Activated CD8-positive, alpha-beta T cell treated with anti-CD3 and anti-CD28 coated beads, Interleukin-2, amount 10 ng/mL, durations not matched to agents 7 days and 5 days (primary cell): ENCODE measurements at regions not wholly inside any gene's neighbourhood (a gene's known extent, or its start where the extent isn't known, plus 50 kb on each side); places are given as distances from the start of the nearest gene placed in this dataset.
"Not testable (repeated sequence)": the region's sequence is repeated elsewhere in the genome, so short reads cannot be mapped to it uniquely, and the experiment has no call there.

Experiments used
- ATAC-seq: fragments of 150-1000 bp; cut with Tn5 transposase; one replicate; pipeline ENCODE4 v1.10.0; 2021; ENCODE audit warnings: moderate library complexity
- CTCF ChIA-PET: fragments of 350-600 bp; sonication (Branson Sonifier 250); formaldehyde crosslinking; loops from one replicate; lab custom pipeline; 2021; ENCODE audit warnings: antibody characterized with exemption; lab: Charles Lee
- POLR2A ChIA-PET: fragments of 350-600 bp; sonication (Branson Sonifier 250); formaldehyde crosslinking; loops from one replicate; lab custom pipeline; 2021; ENCODE audit warnings: antibody characterized with exemption; lab: Charles Lee
- DNase-seq: peaks from one replicate; pipeline ENCODE4 v3.0.0-alpha.2; 2020
- H3K27ac Mint-ChIP-seq: one replicate; pipeline ENCODE4 v1.8.0; 2021; ENCODE audit warnings: mild to moderate bottlenecking, mixed read lengths
- H3K27me3 Mint-ChIP-seq: one replicate; pipeline ENCODE4 v1.8.0; 2021; ENCODE audit warnings: low read depth, mixed read lengths
- H3K36me3 Mint-ChIP-seq: one replicate; pipeline ENCODE4 v1.8.0; 2021; ENCODE audit warnings: low read depth, mixed read lengths
- H3K4me1 Mint-ChIP-seq: one replicate; pipeline ENCODE4 v1.8.0; 2021; ENCODE audit warnings: low read depth, mixed read lengths
- H3K4me3 Mint-ChIP-seq: one replicate; pipeline ENCODE4 v1.8.0; 2021; ENCODE audit warnings: mild to moderate bottlenecking, mixed read lengths
- H3K9me3 Mint-ChIP-seq: one replicate; pipeline ENCODE4 v1.8.0; 2022; ENCODE audit warnings: mixed read lengths; ENCODE audit not compliant: insufficient read depth

- H3K4me1 Mint-ChIP-seq: no peaks in the 10 kb centered on the region
- CTCF ChIA-PET: no interaction called here
Observed at GRCh38 chr4:147284256-147284835, 196.6 kb upstream of the EDNRA start.

GRCh38 chr4:147284935-147285334 lies 196.0 kb upstream of the EDNRA start:
- ATAC-seq (no peak), DNase-seq (no peak)
- Mint-ChIP-seq H3K9me3 (no peaks in the 10 kb centered on the region), H3K27me3 (peaks cover 2% of the 10 kb centered on the region), H3K27ac (no peak overlapping the region), H3K4me1 (no peaks in the 10 kb centered on the region), H3K4me3 (no peak overlapping the region), H3K36me3 (no peaks in the 10 kb centered on the region)
- ChIA-PET CTCF (no interaction called here), POLR2A (no interaction called here)

More at GRCh38 chr4:147284256-147284835, 196.6 kb upstream of the EDNRA start:
- H3K36me3 Mint-ChIP-seq: no peaks in the 10 kb centered on the region
- ATAC-seq (no peak), DNase-seq (no peak)
- POLR2A ChIA-PET: no interaction called here
- H3K27ac Mint-ChIP-seq: no peak overlapping the region
- no peak overlapping the region for H3K4me3 Mint-ChIP-seq
- H3K9me3 Mint-ChIP-seq: no peaks in the 10 kb centered on the region
- H3K27me3 Mint-ChIP-seq: peaks cover 2% of the 10 kb centered on the region

- no peak overlapping the region for H3K4me3 Mint-ChIP-seq
- H3K27ac Mint-ChIP-seq: no peak overlapping the region
- no peaks in the 10 kb centered on the region for H3K4me1 Mint-ChIP-seq
- DNase-seq (no peak), ATAC-seq (no peak)
- no peaks in the 10 kb centered on the region for H3K36me3 Mint-ChIP-seq
- ChIA-PET POLR2A (no interaction called here), CTCF (no interaction called here)
- no peaks in the 10 kb centered on the region for H3K9me3 Mint-ChIP-seq
- peaks cover 2% of the 10 kb centered on the region for H3K27me3 Mint-ChIP-seq
Observed at GRCh38 chr4:147285751-147286150, 195.1 kb upstream of the EDNRA start.

GRCh38 chr4:147286846-147287587 lies 193.9 kb upstream of the EDNRA start:
- no peaks in the 10 kb centered on the region for H3K36me3 Mint-ChIP-seq
- H3K27me3 Mint-ChIP-seq: no peaks in the 10 kb centered on the region
- DNase-seq (no peak), ATAC-seq (no peak)
- H3K4me3 Mint-ChIP-seq: no peak overlapping the region
- no peak overlapping the region for H3K27ac Mint-ChIP-seq
- POLR2A ChIA-PET: no interaction called here
- H3K4me1 Mint-ChIP-seq: no peaks in the 10 kb centered on the region
- no peaks in the 10 kb centered on the region for H3K9me3 Mint-ChIP-seq
- CTCF ChIA-PET: no interaction called here

GRCh38 chr4:147287588-147287890 lies 193.4 kb upstream of the EDNRA start:
- H3K27ac Mint-ChIP-seq: no peak overlapping the region
- no peaks in the 10 kb centered on the region for H3K4me1 Mint-ChIP-seq
- no peak for DNase-seq
- H3K27me3 Mint-ChIP-seq: no peaks in the 10 kb centered on the region
- POLR2A ChIA-PET: no interaction called here
- CTCF ChIA-PET: no interaction called here
- H3K9me3 Mint-ChIP-seq: no peaks in the 10 kb centered on the region
- no peak for ATAC-seq
- no peak overlapping the region for H3K4me3 Mint-ChIP-seq
- no peaks in the 10 kb centered on the region for H3K36me3 Mint-ChIP-seq

- no peak for DNase-seq
- H3K4me1 Mint-ChIP-seq: no peaks in the 10 kb centered on the region
- H3K4me3 Mint-ChIP-seq: no peak overlapping the region
- no peak overlapping the region for H3K27ac Mint-ChIP-seq
- no peaks in the 10 kb centered on the region for H3K27me3 Mint-ChIP-seq
- ChIA-PET POLR2A (no interaction called here), CTCF (interaction anchor here (0.9 kb wide), 1 partner anchor 127 kb away, joined by 3 read pairs; no protein-coding TSS in a partner anchor)
- H3K36me3 Mint-ChIP-seq: no peaks in the 10 kb centered on the region
- no peaks in the 10 kb centered on the region for H3K9me3 Mint-ChIP-seq
- ATAC-seq: no peak
Observed at GRCh38 chr4:147288512-147288911, 192.4 kb upstream of the EDNRA start.

GRCh38 chr4:147289181-147289580 lies 191.7 kb upstream of the EDNRA start:
- ATAC-seq (no peak), DNase-seq (no peak)
- H3K4me1 Mint-ChIP-seq: no peaks in the 10 kb centered on the region
- CTCF ChIA-PET: interaction anchor here (0.9 kb wide), 1 partner anchor 128 kb away, joined by 3 read pairs; no protein-coding TSS in a partner anchor
- no peaks in the 10 kb centered on the region for H3K9me3 Mint-ChIP-seq
- no peak overlapping the region for H3K27ac Mint-ChIP-seq
- no peaks in the 10 kb centered on the region for H3K27me3 Mint-ChIP-seq
- H3K36me3 Mint-ChIP-seq: no peaks in the 10 kb centered on the region
- POLR2A ChIA-PET: no interaction called here
- H3K4me3 Mint-ChIP-seq: no peak overlapping the region

- H3K4me1 Mint-ChIP-seq, POLR2A ChIA-PET, CTCF ChIA-PET: not testable (repeated sequence)
Observed at GRCh38 chr4:147292604-147293313, 188.1 kb upstream of the EDNRA start.

GRCh38 chr4:147293314-147293677 lies 187.6 kb upstream of the EDNRA start:
- H3K9me3 Mint-ChIP-seq, POLR2A ChIA-PET, CTCF ChIA-PET, H3K27me3 Mint-ChIP-seq, ATAC-seq, H3K4me3 Mint-ChIP-seq, H3K27ac Mint-ChIP-seq, H3K4me1 Mint-ChIP-seq, DNase-seq, H3K36me3 Mint-ChIP-seq: not testable (repeated sequence)

More at GRCh38 chr4:147292604-147293313, 188.1 kb upstream of the EDNRA start:
- H3K27ac Mint-ChIP-seq, H3K4me3 Mint-ChIP-seq, H3K27me3 Mint-ChIP-seq, H3K9me3 Mint-ChIP-seq, ATAC-seq, DNase-seq, H3K36me3 Mint-ChIP-seq: not testable (repeated sequence)

- POLR2A ChIA-PET: no interaction called here
- no peaks in the 10 kb centered on the region for H3K27me3 Mint-ChIP-seq
- H3K27ac Mint-ChIP-seq: no peak overlapping the region
- peaks cover 3% of the 10 kb centered on the region for H3K9me3 Mint-ChIP-seq
- no peak for ATAC-seq
- H3K4me1 Mint-ChIP-seq: no peaks in the 10 kb centered on the region
- H3K4me3 Mint-ChIP-seq: no peak overlapping the region
- DNase-seq: no peak
- H3K36me3 Mint-ChIP-seq: no peaks in the 10 kb centered on the region
- CTCF ChIA-PET: no interaction called here
Observed at GRCh38 chr4:147299205-147299604, 181.7 kb upstream of the EDNRA start.

GRCh38 chr4:147303174-147303872 lies 177.6 kb upstream of the EDNRA start:
- ChIA-PET POLR2A (no interaction called here), CTCF (no interaction called here)
- ATAC-seq (no peak), DNase-seq (no peak)
- no peaks in the 10 kb centered on the region for H3K36me3 Mint-ChIP-seq
- no peaks in the 10 kb centered on the region for H3K27me3 Mint-ChIP-seq
- no peak overlapping the region for H3K4me3 Mint-ChIP-seq
- no peaks in the 10 kb centered on the region for H3K4me1 Mint-ChIP-seq
- H3K9me3 Mint-ChIP-seq: no peaks in the 10 kb centered on the region
- no peak overlapping the region for H3K27ac Mint-ChIP-seq

- no peak overlapping the region for H3K27ac Mint-ChIP-seq
- ATAC-seq (no peak), DNase-seq (no peak)
- ChIA-PET CTCF (no interaction called here), POLR2A (no interaction called here)
- H3K4me3 Mint-ChIP-seq: no peak overlapping the region
- H3K36me3 Mint-ChIP-seq: no peaks in the 10 kb centered on the region
- H3K27me3 Mint-ChIP-seq: no peaks in the 10 kb centered on the region
- no peaks in the 10 kb centered on the region for H3K9me3 Mint-ChIP-seq
- H3K4me1 Mint-ChIP-seq: no peaks in the 10 kb centered on the region
Observed at GRCh38 chr4:147303873-147304229, 177.0 kb upstream of the EDNRA start.
